Stimulated activated CD8-positive, alpha-beta memory T cell treated with anti-CD3 and anti-CD28 coated beads, Interleukin-4, amount 100 ng/mL, for 48 hours (primary cell): ENCODE measurements at regions not wholly inside any gene's neighbourhood (a gene's known extent, or its start where the extent isn't known, plus 50 kb on each side); places are given as distances from the start of the nearest gene placed in this dataset.
"Not testable (repeated sequence)": the region's sequence is repeated elsewhere in the genome, so short reads cannot be mapped to it uniquely, and the experiment has no call there.

Experiments used
- DNase-seq: peaks from one replicate; pipeline ENCODE4 v3.0.0-alpha.2; 2020

DNA sequence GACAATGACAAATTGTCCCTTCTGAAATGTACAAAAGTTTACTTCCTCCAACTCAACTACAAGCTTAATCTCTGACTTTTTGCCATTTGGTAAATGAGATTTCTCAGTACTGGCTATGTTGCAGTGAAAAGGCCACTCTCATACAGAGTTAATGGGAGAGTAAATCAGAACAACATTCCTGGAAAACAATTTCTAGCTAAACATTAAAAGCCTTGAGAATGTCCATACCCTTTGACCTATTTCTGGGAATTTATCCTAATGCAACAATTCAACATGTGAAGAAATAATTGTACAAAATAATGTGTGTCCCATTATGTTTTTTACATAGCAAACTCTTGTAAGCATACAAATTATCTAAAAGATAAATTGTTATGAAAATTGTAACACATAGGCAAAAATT, 56.3 kb upstream of the SPEF2 start:
- no peak for DNase-seq

DNA sequence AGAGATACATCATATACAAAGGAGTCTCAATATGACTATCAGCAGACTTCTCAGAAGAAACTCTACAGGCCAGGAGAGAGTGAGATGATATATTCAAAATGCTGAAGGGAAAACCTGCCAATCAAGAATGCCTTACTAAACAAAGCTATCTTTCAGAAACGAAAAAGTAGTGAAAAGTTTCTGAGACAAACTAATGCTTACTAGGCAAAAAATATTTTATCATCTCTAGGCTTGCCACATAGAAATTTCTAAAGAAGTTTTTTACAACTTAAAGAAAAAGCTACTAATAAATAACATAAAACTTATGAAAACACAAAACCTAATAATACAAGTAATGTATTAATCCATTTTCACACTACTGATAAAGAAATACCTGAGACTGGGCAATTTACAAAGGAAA, 59.9 kb upstream of the SPEF2 start:
- no peak for DNase-seq

GRCh38 chr5:35557199-35557598, 60.5 kb upstream of the SPEF2 start:
- DNase-seq = no peak

GRCh38 chr5:35554016-35554415, 63.6 kb upstream of the SPEF2 start:
- no peak for DNase-seq

- no peak for DNase-seq
These were observed 72.5 kb upstream of the SPEF2 start for GRCh38 chr5:35545190-35545589.

GRCh38 chr5:35543408-35543807, 74.3 kb upstream of the SPEF2 start:
- no peak for DNase-seq

DNA sequence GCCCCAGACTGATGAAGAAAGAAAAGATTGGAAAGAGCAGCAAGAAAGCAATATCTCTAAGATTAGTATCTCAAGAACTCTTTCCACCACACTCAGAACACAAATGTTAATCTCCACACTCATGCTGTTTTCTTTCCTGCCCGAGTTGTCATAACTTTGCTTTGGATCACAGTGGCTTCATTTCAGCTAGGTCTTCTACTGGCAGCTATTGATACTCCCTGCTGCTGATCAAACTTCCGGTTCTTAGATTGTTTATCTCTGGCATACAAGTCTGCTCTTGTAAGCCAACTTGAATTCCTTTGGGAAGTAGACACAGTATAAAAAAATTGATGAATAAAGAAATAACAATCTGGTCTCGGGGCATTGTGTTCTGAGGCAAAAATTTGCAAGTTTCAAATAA, 77.7 kb upstream of the SPEF2 start:
- DNase-seq = no peak

- DNase-seq = no peak
These were observed 79.3 kb upstream of the SPEF2 start for GRCh38 chr5:35538198-35538931.

DNA sequence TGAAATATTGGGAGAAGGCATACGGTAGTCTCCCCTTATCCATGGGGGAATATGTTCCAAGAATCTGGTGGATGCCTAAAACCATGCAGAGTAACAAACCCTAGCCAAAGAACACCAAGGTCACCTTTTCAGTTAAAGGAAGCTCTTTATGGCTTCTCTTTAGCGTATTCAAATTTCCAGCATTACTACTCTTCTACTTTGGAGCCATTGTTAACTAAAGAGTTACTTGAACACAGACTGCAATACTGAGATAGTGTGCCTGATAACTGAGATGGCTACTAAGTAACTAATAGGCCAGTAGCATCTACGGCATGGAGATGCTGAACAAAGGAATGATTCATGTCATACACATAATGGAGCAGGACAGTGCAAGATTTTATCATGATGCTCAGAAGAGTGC, 84.5 kb upstream of the SPEF2 start:
- DNase-seq = no peak

GRCh38 chr5:35531553-35531952, 86.1 kb upstream of the SPEF2 start:
- not testable (repeated sequence) for DNase-seq

GRCh38 chr5:35518104-35518503, 99.6 kb upstream of the SPEF2 start:
- no peak for DNase-seq

DNA sequence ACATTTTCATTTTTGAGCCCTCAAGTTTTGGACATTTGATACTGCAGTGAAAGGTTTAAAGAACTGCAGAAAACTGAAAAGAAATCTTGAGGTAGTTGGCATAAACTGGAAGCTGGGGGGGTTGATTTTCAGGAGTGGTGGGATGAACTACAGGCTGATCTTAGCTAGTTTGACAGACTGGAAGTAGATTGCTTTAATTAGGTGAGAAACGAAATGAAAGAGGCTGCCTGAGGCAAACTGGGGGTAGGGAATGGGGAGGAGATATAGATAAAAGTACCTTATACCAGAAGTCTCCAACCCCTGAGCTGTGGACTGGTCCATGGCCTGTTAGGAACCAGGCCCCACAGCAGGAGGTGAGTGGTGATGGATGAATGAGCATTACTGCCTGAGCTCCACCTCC, 101.4 kb upstream of the SPEF2 start:
- DNase-seq = no peak

DNA sequence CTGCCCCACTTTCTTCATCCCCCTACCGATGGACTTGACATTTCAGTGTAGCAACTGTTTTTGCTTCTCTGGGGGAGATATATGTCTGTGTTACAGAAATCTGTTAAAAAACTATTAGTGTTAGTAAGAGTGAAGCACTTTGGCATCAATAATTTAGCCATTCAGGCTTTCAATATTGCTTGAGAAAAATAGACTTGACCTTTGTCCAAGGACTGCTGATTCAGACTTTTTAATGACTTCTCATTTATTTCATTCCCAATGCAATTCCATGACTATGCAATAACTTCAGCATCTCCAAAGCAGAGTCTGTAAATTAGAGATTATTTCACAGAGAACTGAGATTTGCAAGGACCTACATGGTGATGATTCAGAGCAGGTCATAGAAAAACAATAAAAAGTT, 104.1 kb upstream of the SPEF2 start:
- DNase-seq = no peak

DNA sequence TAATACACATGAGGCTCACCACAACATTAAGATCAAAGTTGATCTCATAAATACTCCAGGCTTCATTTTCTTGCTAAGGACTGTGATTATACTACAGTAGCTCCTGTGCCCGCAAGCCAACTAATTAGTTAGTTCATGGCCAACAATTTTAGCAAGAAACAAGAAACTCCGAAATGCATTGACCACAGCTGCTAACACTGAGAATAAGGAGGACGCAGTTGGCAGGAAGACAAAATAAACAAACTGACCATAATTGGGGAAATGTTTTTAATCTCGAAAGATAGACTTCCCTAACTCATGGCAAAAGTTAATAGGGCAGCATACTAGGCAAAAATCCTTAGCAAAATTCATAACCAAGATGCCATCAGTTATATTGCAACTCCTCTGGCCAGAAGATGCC, 115.5 kb upstream of the SPEF2 start:
- DNase-seq = no peak

DNA sequence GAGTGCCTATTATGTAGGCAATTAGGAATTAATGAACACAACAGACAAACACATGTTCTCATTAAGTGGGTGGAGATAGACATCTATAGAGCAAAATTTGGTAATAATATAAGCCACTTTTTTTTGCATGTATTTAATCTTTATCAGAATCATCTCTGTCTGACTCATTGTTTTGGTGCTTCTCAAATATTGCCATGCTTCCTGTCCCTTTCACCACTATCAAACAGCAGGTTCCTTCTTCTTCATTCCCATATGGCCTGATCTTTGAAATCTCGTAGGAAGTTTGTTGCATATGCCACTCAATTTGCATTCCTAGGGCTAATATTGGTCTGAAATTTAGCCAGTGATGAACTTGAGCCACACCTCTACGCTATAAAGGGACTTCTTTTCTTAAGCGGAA, 128.9 kb upstream of the SPEF2 start:
- DNase-seq = no peak

- no peak for DNase-seq
These were observed 129.6 kb upstream of the SPEF2 start for GRCh38 chr5:35488055-35488454.

- DNase-seq = no peak
These were observed 130.2 kb upstream of the SPEF2 start for GRCh38 chr5:35487233-35488025.

DNA sequence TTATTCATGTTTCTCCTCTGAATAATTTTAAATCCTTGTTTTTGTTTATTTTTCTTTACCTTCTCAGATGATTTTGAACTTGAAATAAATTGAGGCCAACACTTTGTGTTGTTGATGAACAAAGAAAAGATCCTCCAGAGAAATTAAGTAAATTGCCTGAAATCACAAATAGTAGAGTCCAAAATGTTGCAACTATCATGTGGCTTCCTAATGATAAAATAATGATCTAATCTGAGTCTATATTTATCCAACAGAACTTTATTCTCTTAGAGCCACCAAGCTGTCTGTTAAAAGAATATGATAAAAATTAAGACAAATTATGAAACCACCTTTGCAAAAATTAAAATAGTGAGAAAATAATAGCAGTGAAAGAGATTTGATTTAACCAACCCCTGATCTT, 132.2 kb upstream of the SPEF2 start:
- no peak for DNase-seq

DNA sequence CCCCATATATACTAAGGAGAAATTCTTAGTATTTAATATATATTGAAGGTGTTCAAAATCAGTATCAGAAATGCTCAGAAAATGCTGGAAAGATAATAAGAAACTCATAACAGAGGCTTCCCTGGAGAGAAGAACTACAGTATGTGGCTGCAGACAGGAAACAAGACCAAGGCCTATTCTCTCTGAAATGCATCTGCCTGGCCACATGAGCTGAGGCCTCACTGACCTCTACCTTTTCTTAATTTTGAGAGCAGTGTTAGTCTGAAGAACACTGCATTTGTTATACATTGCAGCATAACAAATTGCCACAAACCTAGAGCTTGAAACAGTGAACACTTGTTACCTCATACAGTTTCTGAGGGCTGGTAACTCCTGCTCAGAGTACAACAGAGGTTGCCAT, 133.4 kb upstream of the SPEF2 start:
- DNase-seq = no peak

GRCh38 chr5:35483780-35484179, 133.9 kb upstream of the SPEF2 start:
- no peak for DNase-seq

- DNase-seq = no peak
These were observed 134.5 kb upstream of the SPEF2 start for GRCh38 chr5:35483191-35483590.

GRCh38 chr5:35482167-35482755, 135.4 kb upstream of the SPEF2 start:
- DNase-seq = no peak

GRCh38 chr5:35478856-35479682, 138.6 kb upstream of the SPEF2 start:
- no peak for DNase-seq
